ENCODE measurements at regions not wholly inside any gene's neighbourhood (a gene's known extent, or its start where the extent isn't known, plus 50 kb on each side); places are given as distances from the start of the nearest gene placed in this dataset.

GRCh38 chr2:121162893-121163292 lies 122.1 kb downstream of the TFCP2L1 start:
- peaks cover 22% of the 10 kb centered on the region for H3K9me3 Mint-ChIP-seq

GRCh38 chr2:121164042-121164441 lies 121.0 kb downstream of the TFCP2L1 start:
- no peaks in the 10 kb centered on the region for H3K36me3 ChIP-seq (ENCODE audit: control insufficient read depth, insufficient read depth, low read length)
- no peak for TF ChIP-seq CTCF (conservative IDR thresholded peaks at IDR 0.05)
- no peak overlapping the region for H3K27ac ChIP-seq (ENCODE audit: low read depth, low read length)
- H3K4me3 ChIP-seq (ENCODE audit: low read length) = no peak overlapping the region
- WGBS, 2 experiments (ENCODE audit: insufficient coverage in 1 of 2, insufficient read length in 1 of 2) = 86 to 95% methylated on average over 1 to 3 of the region's 3 CpGs
- peaks cover 12% of the 10 kb centered on the region for H3K9me3 Mint-ChIP-seq
- H3K27ac Mint-ChIP-seq = no peak overlapping the region
- H3K4me3 Mint-ChIP-seq = no peak overlapping the region
- no peak overlapping the region for H3K9ac ChIP-seq (ENCODE audit: extremely low read depth, low read length, poor library complexity, severe bottlenecking)
- peaks cover 12% of the 10 kb centered on the region for H3K27me3 ChIP-seq (ENCODE audit: control insufficient read depth, insufficient read depth, low read length, poor library complexity, severe bottlenecking)
- H3K9me3 ChIP-seq (ENCODE audit: control insufficient read depth, low read length) = peaks cover 6% of the 10 kb centered on the region
- no peaks in the 10 kb centered on the region for H3K4me1 ChIP-seq (ENCODE audit: control insufficient read depth, insufficient read depth, low read length)
- H3K4me1 Mint-ChIP-seq = no peaks in the 10 kb centered on the region
- no peak for DNase-seq
- peaks cover 23% of the 10 kb centered on the region for H3K27me3 Mint-ChIP-seq (ENCODE audit: insufficient read depth)
- no peaks in the 10 kb centered on the region for H3K36me3 Mint-ChIP-seq (ENCODE audit: low read depth)

More at GRCh38 chr2:121162893-121163292, 122.1 kb downstream of the TFCP2L1 start:
- no peaks in the 10 kb centered on the region for H3K4me1 ChIP-seq (ENCODE audit: control insufficient read depth, insufficient read depth, low read length)
- no peak for DNase-seq
- peaks cover 32% of the 10 kb centered on the region for H3K27me3 Mint-ChIP-seq (ENCODE audit: insufficient read depth)
- H3K4me1 Mint-ChIP-seq = no peaks in the 10 kb centered on the region
- H3K9me3 ChIP-seq (ENCODE audit: control insufficient read depth, low read length) = peaks cover 11% of the 10 kb centered on the region
- H3K36me3 Mint-ChIP-seq (ENCODE audit: low read depth) = no peaks in the 10 kb centered on the region
- no peak overlapping the region for H3K27ac ChIP-seq (ENCODE audit: low read depth, low read length)
- no peak overlapping the region for H3K9ac ChIP-seq (ENCODE audit: extremely low read depth, low read length, poor library complexity, severe bottlenecking)
- no peak overlapping the region for H3K4me3 Mint-ChIP-seq
- H3K4me3 ChIP-seq (ENCODE audit: low read length) = no peak overlapping the region
- H3K36me3 ChIP-seq (ENCODE audit: control insufficient read depth, insufficient read depth, low read length) = no peaks in the 10 kb centered on the region
- H3K27me3 ChIP-seq (ENCODE audit: control insufficient read depth, insufficient read depth, low read length, poor library complexity, severe bottlenecking) = peaks cover 20% of the 10 kb centered on the region
- no peak for TF ChIP-seq CTCF (conservative IDR thresholded peaks at IDR 0.05)
- H3K27ac Mint-ChIP-seq = no peak overlapping the region

DNA sequence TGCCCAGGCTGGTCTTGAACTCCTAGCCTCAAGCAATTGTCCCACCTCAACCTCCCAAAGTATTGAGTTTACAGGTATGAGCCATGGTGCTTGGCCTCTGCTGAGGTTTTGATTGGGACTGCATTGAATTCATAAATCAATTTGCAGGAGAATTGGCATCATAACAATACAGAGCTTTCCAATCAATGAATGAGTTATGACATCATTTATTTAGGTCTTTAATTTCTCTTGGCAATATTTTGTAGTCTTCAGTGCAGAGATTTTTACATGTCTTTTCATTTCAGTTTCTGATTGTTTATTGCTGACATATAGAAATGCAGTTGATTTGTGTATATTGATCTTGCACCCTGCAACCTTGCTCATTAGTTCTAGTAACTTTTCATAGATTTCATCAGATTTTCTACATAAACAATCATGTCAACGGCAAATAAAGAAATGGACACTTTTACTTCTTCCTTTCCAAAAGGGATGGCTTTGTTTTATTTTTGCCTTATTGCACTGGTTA lies 119.9 kb downstream of the TFCP2L1 start:
- DNase-seq = no peak
- peaks cover 12% of the 10 kb centered on the region for H3K27me3 ChIP-seq (ENCODE audit: control insufficient read depth, insufficient read depth, low read length, poor library complexity, severe bottlenecking)
- 83 to 100% methylated on average over 1 of the region's 1 CpG for WGBS, 2 experiments (ENCODE audit: insufficient coverage in 1 of 2, insufficient read length in 1 of 2)
- H3K4me3 ChIP-seq (ENCODE audit: low read length) = no peak overlapping the region
- Mint-ChIP-seq H3K4me3 (no peak overlapping the region), H3K27ac (no peak overlapping the region), H3K9me3 (peaks cover 12% of the 10 kb centered on the region), H3K36me3 (ENCODE audit: low read depth) (no peaks in the 10 kb centered on the region), H3K4me1 (no peaks in the 10 kb centered on the region), H3K27me3 (ENCODE audit: insufficient read depth) (peaks cover 17% of the 10 kb centered on the region)
- H3K4me1 ChIP-seq (ENCODE audit: control insufficient read depth, insufficient read depth, low read length) = no peaks in the 10 kb centered on the region
- peaks cover 6% of the 10 kb centered on the region for H3K9me3 ChIP-seq (ENCODE audit: control insufficient read depth, low read length)
- no peak for TF ChIP-seq CTCF (conservative IDR thresholded peaks at IDR 0.05)
- H3K27ac ChIP-seq (ENCODE audit: low read depth, low read length) = no peak overlapping the region
- no peaks in the 10 kb centered on the region for H3K36me3 ChIP-seq (ENCODE audit: control insufficient read depth, insufficient read depth, low read length)
- no peak overlapping the region for H3K9ac ChIP-seq (ENCODE audit: extremely low read depth, low read length, poor library complexity, severe bottlenecking)
